Upper lobe of right lung (tissue), 1 donor: ENCODE measurements at regions not wholly inside any gene's neighbourhood (a gene's known extent, or its start where the extent isn't known, plus 50 kb on each side); places are given as distances from the start of the nearest gene placed in this dataset.
"Not testable (repeated sequence)": the region's sequence is repeated elsewhere in the genome, so short reads cannot be mapped to it uniquely, and the experiment has no call there.

Experiments used
- ATAC-seq: fragments of 200-7000 bp; cut with Tn5 transposase; one replicate; pipeline ENCODE4 v1.9.1; 2020; ENCODE audit warnings: mild to moderate bottlenecking, moderate library complexity
- DNase-seq: peaks from one replicate; pipeline ENCODE4 v3.0.0-alpha.2; 2020
- H3K27ac ChIP-seq: fragments of 200-600 bp; one replicate; pipeline ENCODE4 v1.8.0; 2022
- H3K27me3 ChIP-seq: fragments of 200-600 bp; one replicate; pipeline ENCODE4 v1.8.0; 2022; ENCODE audit warnings: mild to moderate bottlenecking
- H3K36me3 ChIP-seq: fragments of 200-600 bp; one replicate; pipeline ENCODE4 v1.8.0; 2022
- H3K4me1 ChIP-seq: fragments of 200-600 bp; one replicate; pipeline ENCODE4 v1.8.0; 2022
- H3K4me3 ChIP-seq: fragments of 200-600 bp; one replicate; pipeline ENCODE4 v1.8.0; 2022; ENCODE audit warnings: mild to moderate bottlenecking
- H3K9me3 ChIP-seq: fragments of 200-600 bp; one replicate; pipeline ENCODE4 v1.8.0; 2022
- CTCF ChIP-seq: fragments of 200-600 bp; IDR thresholded peaks from one replicate; pipeline ENCODE4 v1.8.0; 2022; ENCODE audit warnings: antibody characterized with exemption
- intact Hi-C: fragments of 100-400 bp; cut with DNase I; formaldehyde crosslinking; loops from one replicate; pipeline ENCODE4 v1.11.0; 2022
- donor health status: DM: no; HTN: yes; CAD: no; lungs with severe emphysema.

- intact Hi-C loops, result no loop called here
- Histone ChIP-seq H3K4me3 (no peak overlapping the region), H3K27ac (no peak overlapping the region), H3K36me3 (no peaks in the 10 kb centered on the region), H3K9me3 (no peaks in the 10 kb centered on the region), H3K4me1 (no peaks in the 10 kb centered on the region), H3K27me3 (no peaks in the 10 kb centered on the region)
- DNase-seq, result no peak
- ATAC-seq, result no peak
- no peak for TF ChIP-seq CTCF
Observed at GRCh38 chr7:96920064-96920463, 85.3 kb upstream of the DLX6 start.

GRCh38 chr7:96920713-96921112, 84.6 kb upstream of the DLX6 start:
- DNase-seq, result no peak
- intact Hi-C loops, result no loop called here
- no peak for TF ChIP-seq CTCF
- Histone ChIP-seq H3K4me1 (no peaks in the 10 kb centered on the region), H3K4me3 (no peak overlapping the region), H3K36me3 (no peaks in the 10 kb centered on the region), H3K27me3 (no peaks in the 10 kb centered on the region), H3K27ac (no peak overlapping the region), H3K9me3 (no peaks in the 10 kb centered on the region)
- no peak for ATAC-seq

- intact Hi-C loops, result no loop called here
- H3K27me3 ChIP-seq, result no peaks in the 10 kb centered on the region
- no peaks in the 10 kb centered on the region for H3K4me1 ChIP-seq
- no peak for DNase-seq
- no peak overlapping the region for H3K4me3 ChIP-seq
- no peak overlapping the region for H3K27ac ChIP-seq
- H3K36me3 ChIP-seq, result no peaks in the 10 kb centered on the region
- no peaks in the 10 kb centered on the region for H3K9me3 ChIP-seq
- ATAC-seq, result peak; percentile 24
- TF ChIP-seq CTCF, result no peak
Observed at GRCh38 chr7:96921231-96921630, 84.1 kb upstream of the DLX6 start.

GRCh38 chr7:96921771-96922170, 83.6 kb upstream of the DLX6 start:
- no peaks in the 10 kb centered on the region for H3K36me3 ChIP-seq
- no peak overlapping the region for H3K4me3 ChIP-seq
- H3K4me1 ChIP-seq, result no peaks in the 10 kb centered on the region
- ATAC-seq (no peak), DNase-seq (no peak)
- intact Hi-C loops, result no loop called here
- H3K27ac ChIP-seq, result no peak overlapping the region
- no peaks in the 10 kb centered on the region for H3K9me3 ChIP-seq
- no peak for TF ChIP-seq CTCF
- H3K27me3 ChIP-seq, result no peaks in the 10 kb centered on the region

- H3K36me3 ChIP-seq, H3K9me3 ChIP-seq, H3K4me1 ChIP-seq, H3K27ac ChIP-seq, ATAC-seq, intact Hi-C loops, DNase-seq, H3K27me3 ChIP-seq, H3K4me3 ChIP-seq: not testable (repeated sequence)
Observed at GRCh38 chr7:96923345-96923744, 82.0 kb upstream of the DLX6 start.

GRCh38 chr7:96927131-96927530, 78.2 kb upstream of the DLX6 start:
- TF ChIP-seq CTCF, result no peak
- H3K9me3 ChIP-seq, result no peaks in the 10 kb centered on the region
- H3K4me3 ChIP-seq, result no peak overlapping the region
- H3K4me1 ChIP-seq, result no peaks in the 10 kb centered on the region
- DNase-seq (no peak), ATAC-seq (no peak)
- intact Hi-C loops, result no loop called here
- no peak overlapping the region for H3K27ac ChIP-seq
- H3K36me3 ChIP-seq, result no peaks in the 10 kb centered on the region
- no peaks in the 10 kb centered on the region for H3K27me3 ChIP-seq
